Right lobe of liver (tissue), 6 donors: ENCODE measurements at regions not wholly inside any gene's neighbourhood (a gene's known extent, or its start where the extent isn't known, plus 50 kb on each side); places are given as distances from the start of the nearest gene placed in this dataset.

Source experiments
- ATAC-seq, 4 donors: fragments of 200-7000 bp; cut with Tn5 transposase; one replicate each; pipeline ENCODE4 v1.9.1; 2020; ENCODE audit warnings: mild to moderate bottlenecking in 4 of 4, moderate library complexity in 4 of 4
- DNase-seq, 3 donors: peaks; one replicate each; pipeline ENCODE4 v3.0.0-alpha.2; 2020
- H3K27ac ChIP-seq, 3 donors: fragments of 200-600 bp; one replicate each; pipeline ENCODE4 v1.8.0; 2022
- H3K27me3 ChIP-seq, 2 donors: fragments of 200-600 bp; one replicate each; pipeline ENCODE4 v1.8.0; 2022
- H3K36me3 ChIP-seq, 4 donors: fragments of 200-600 bp; sonication (generic) in 1 of 4; one replicate each; pipeline versions ENCODE4 v1.5.1 to v1.8.0; 2017 to 2022; ENCODE audit warnings: control low read depth in 1 of 4
- H3K4me1 ChIP-seq, 4 donors: fragments of 200-600 bp; sonication (generic) in 1 of 4; one replicate each; pipeline versions ENCODE4 v1.5.1 to v1.8.0; 2017 to 2022; ENCODE audit warnings: control low read depth in 1 of 4
- H3K4me3 ChIP-seq, 3 donors: fragments of 200-600 bp; one replicate each; pipeline ENCODE4 v1.8.0; 2022
- H3K9me3 ChIP-seq, 4 donors: fragments of 200-600 bp; sonication (generic) in 1 of 4; one replicate each; pipeline versions ENCODE4 v1.5.1 to v1.8.0; 2017 to 2022; ENCODE audit warnings: control low read depth in 1 of 4
- POLR2A ChIP-seq: fragments of 450-650 bp; IDR thresholded peaks from one replicate; pipeline ENCODE4 v1.6.1; 2017; ENCODE audit warnings: antibody characterized with exemption, mild to moderate bottlenecking
- WGBS: methylation state at CpG from one replicate; pipeline ENCODE4 v1.1.6; 2018; ENCODE audit warnings: low coverage, low lambda C conversion rate; ENCODE audit not compliant: insufficient coverage; ENCODE audit errors: missing lambda C conversion rate; 5-methylcytosine and 5-hydroxymethylcytosine counted together
- intact Hi-C, 2 donors: fragments of 100-400 bp; cut with DNase I; formaldehyde crosslinking; loops; one replicate each; pipeline versions ENCODE4 v1.11.2 to v1.14.1; 2022
- TF ChIP-seq, protein P1 (sequence below), 4 donors: fragments of 200-600 bp in 3 of 4; fragments of 450-650 bp in 1 of 4; IDR thresholded peaks; one replicate each; pipeline versions ENCODE4 v1.5.1 to v1.8.0; 2016 to 2022; ENCODE audit warnings: antibody characterized with exemption in 4 of 4, mild to moderate bottlenecking in 2 of 4
- donor health status: DM: no; HTN: yes; CAD: no.
- donor health status: DM: no; HTN: no; CAD: no.
- donor health status: DM: no; HTN: no; CAD: no.
- donor health status: DM: no; HTN: yes; CAD: no.
- donor health status: DM: no; HTN: yes; CAD: no.

DNA sequence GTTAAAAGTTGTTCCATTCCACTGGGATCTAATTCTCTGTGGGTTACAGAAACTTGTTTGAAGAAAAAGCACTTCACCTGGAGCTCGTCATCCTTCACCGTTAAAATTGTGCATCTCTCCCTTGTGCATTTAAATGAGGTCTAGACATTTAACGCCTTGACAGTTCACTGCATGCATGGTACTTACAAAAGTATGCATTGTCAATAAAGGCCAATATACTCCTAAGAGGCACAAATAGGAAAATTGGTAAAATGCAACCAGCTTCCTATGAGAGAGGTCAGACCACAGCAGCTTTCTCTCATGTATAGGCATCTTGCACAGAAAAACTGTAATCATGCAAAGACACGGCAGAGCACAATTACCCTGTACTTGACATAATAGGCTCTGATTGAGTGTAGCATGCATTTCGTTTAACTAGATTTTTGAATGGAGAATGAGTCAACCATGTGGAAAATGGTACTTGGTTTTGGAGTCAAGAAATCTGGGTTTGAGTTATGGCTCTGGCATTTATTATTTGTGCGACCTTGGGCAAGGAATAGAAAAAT, 378.5 kb downstream of the RFPL4B start:
- Histone ChIP-seq H3K27ac (no peak overlapping the region), H3K4me1 (no peaks in the 10 kb centered on the region), H3K4me3 (no peak overlapping the region), H3K36me3 (no peaks in the 10 kb centered on the region), H3K9me3 (no peaks in the 10 kb centered on the region), H3K27me3 (no peaks in the 10 kb centered on the region)
- no peak for TF ChIP-seq POLR2A
- TF ChIP-seq, protein P1, sequence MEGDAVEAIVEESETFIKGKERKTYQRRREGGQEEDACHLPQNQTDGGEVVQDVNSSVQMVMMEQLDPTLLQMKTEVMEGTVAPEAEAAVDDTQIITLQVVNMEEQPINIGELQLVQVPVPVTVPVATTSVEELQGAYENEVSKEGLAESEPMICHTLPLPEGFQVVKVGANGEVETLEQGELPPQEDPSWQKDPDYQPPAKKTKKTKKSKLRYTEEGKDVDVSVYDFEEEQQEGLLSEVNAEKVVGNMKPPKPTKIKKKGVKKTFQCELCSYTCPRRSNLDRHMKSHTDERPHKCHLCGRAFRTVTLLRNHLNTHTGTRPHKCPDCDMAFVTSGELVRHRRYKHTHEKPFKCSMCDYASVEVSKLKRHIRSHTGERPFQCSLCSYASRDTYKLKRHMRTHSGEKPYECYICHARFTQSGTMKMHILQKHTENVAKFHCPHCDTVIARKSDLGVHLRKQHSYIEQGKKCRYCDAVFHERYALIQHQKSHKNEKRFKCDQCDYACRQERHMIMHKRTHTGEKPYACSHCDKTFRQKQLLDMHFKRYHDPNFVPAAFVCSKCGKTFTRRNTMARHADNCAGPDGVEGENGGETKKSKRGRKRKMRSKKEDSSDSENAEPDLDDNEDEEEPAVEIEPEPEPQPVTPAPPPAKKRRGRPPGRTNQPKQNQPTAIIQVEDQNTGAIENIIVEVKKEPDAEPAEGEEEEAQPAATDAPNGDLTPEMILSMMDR (IDR thresholded peaks at IDR 0.05) = no peak
- WGBS = 54% methylated on average over 5 of the region's 6 CpGs
- ATAC-seq (no peak), DNase-seq (no peak)
- intact Hi-C loops = no loop called here

DNA sequence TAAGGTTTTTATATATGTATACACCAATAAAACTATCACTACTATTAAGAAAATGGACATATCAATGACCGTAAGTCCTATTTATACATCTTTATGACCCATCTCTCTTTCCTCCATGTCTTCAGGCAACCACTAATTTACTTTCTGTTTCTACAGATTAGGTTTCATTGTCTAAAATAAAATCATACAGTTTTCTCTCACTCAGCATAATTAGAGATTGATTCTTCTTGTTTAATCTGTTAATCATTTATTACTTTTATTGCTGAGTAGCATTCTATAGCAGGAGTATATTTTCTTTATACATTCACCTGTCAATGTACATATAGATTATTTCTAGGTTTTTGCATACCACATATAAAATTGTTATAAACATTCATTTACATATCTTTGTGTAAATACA, 388.0 kb downstream of the RFPL4B start:
- Histone ChIP-seq H3K27me3 (no peaks in the 10 kb centered on the region), H3K4me3 (no peak overlapping the region), H3K4me1 (no peaks in the 10 kb centered on the region), H3K36me3 (no peaks in the 10 kb centered on the region), H3K9me3 (no peaks in the 10 kb centered on the region), H3K27ac (no peak overlapping the region)
- TF ChIP-seq POLR2A = no peak
- TF ChIP-seq, protein P1 (IDR thresholded peaks at IDR 0.05) = no peak
- 60% methylated on average over 1 of the region's 1 CpG for WGBS
- ATAC-seq = no peak
- no peak for DNase-seq
- intact Hi-C loops = no loop called here

DNA sequence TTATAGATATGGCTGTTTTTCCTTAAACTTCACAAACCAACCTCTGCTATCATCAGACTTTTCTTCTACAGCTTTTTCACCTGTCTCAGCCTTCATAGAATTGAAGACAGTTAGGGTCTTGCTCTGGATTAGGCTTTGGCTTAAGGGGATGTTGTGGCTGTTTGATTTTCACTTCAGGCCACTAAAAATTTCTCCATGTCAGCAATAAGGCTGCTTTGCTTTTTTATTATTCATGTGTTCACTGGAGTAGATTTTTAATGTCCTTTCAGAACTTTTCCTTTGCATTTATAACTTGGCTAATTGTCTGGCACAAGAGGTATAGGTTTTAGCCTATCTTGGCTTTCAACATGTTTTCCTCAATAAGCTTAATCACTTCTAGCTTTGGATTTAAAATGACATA, 392.6 kb downstream of the RFPL4B start:
- Histone ChIP-seq H3K4me3 (no peak overlapping the region), H3K9me3 (no peaks in the 10 kb centered on the region), H3K27ac (no peak overlapping the region), H3K4me1 (no peaks in the 10 kb centered on the region), H3K36me3 (no peaks in the 10 kb centered on the region), H3K27me3 (no peaks in the 10 kb centered on the region)
- DNase-seq (no peak), ATAC-seq (no peak)
- TF ChIP-seq, protein P1 (IDR thresholded peaks at IDR 0.05) = no peak
- no peak for TF ChIP-seq POLR2A
- intact Hi-C loops = no loop called here

DNA sequence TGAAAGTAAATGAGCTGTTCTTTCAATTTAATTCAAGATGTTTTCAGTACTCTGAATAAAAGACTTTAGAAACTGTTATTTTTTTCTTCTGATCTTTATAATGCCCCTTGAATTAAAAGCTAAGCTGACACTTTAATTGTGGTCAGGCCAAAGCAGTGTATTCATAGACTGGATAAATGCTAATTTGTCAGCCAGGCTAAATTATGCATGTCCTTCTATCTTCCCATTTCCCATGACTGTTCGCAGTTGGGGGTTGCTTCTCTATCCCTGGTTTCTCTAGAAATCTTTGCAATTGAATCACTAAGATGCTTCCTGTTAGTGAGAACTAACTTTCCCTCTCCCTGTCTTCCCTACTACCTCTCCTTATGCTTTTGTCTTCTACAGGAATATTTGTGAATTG, 396.2 kb downstream of the RFPL4B start:
- Histone ChIP-seq H3K27me3 (no peaks in the 10 kb centered on the region), H3K36me3 (no peaks in the 10 kb centered on the region), H3K4me3 (no peak overlapping the region), H3K27ac (no peak overlapping the region), H3K4me1 (no peaks in the 10 kb centered on the region), H3K9me3 (no peaks in the 10 kb centered on the region)
- intact Hi-C loops = no loop called here
- 43% methylated on average over 1 of the region's 1 CpG for WGBS
- no peak for TF ChIP-seq POLR2A
- DNase-seq (no peak), ATAC-seq (no peak)

DNA sequence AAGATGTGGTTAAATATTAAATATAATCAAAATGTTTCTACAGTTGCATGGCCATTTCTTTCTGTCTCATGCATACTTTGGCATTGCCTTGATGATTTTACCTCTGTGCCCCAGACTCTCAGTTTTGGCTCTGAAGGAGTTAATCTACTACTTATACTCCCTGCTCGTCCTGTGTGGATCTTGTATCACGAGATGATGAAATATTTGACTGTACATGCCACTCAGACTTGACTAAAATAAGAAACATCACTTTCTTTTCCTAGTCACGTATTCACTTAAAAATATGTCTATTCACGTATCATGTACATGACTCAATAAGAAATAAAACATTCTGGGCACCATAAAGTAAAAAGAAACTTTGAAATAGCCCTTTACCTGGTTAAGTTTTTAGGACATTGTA, 397.7 kb downstream of the RFPL4B start:
- Histone ChIP-seq H3K4me3 (no peak overlapping the region), H3K9me3 (no peaks in the 10 kb centered on the region), H3K27ac (no peak overlapping the region), H3K27me3 (no peaks in the 10 kb centered on the region), H3K36me3 (no peaks in the 10 kb centered on the region), H3K4me1 (no peaks in the 10 kb centered on the region)
- intact Hi-C loops = no loop called here
- ATAC-seq (no peak), DNase-seq (no peak)
- no peak for TF ChIP-seq POLR2A
- TF ChIP-seq, protein P1 (IDR thresholded peaks at IDR 0.05) = no peak
- 32% methylated on average over 4 of the region's 4 CpGs for WGBS
